NCI-H2107 treated with DMSO at 0.1 percent for 48 hours (cell line): ENCODE measurements at regions not wholly inside any gene's neighbourhood (a gene's known extent, or its start where the extent isn't known, plus 50 kb on each side); places are given as distances from the start of the nearest gene placed in this dataset.
"Not testable (repeated sequence)": the region's sequence is repeated elsewhere in the genome, so short reads cannot be mapped to it uniquely, and the experiment has no call there.

ENCODE experiments used
- DNase-seq: peaks from one replicate; lab custom pipeline; 2025; ENCODE audit not compliant: unreplicated experiment; lab: John Stamatoyannopoulos, UW

DNA sequence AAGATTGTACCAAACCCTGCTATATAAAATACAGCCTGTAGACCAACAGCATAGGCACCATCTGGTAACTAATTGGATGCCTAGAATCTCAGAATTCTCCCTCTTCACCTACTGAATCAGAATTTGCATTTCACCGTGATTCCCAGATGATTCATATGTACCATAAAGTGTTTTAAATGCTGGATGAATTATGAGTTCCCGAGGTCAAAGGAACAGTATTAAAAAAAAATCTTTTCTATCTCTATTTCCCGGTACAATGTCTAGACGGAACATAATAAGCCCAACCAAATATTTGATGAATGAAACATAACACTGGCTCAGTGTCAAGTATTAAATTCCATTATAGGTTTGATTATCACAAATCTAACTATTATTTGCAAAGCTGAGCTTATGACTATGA, 280.0 kb downstream of the ANKRD50 start:
- no peak for DNase-seq

DNA sequence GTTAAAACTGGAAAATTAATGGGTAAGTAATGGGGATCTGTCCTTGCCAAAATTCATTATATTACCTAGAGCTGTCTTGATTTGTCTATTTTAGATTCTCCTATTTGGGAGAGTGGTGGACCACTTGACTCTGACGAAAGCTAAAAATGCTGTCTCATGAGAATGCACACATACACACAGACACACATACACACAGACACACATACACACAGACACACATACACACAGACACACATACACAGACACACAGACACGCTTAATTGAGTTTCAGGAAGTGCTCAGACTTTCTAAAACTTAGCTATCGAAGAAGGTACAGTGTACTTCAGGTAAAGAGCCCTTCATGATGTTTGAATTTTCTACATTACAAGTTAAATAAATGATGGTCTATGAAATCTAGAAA, 279.5 kb downstream of the ANKRD50 start:
- no peak for DNase-seq

GRCh38 chr4:124433500-124433899, 279.0 kb downstream of the ANKRD50 start:
- DNase-seq = no peak

DNA sequence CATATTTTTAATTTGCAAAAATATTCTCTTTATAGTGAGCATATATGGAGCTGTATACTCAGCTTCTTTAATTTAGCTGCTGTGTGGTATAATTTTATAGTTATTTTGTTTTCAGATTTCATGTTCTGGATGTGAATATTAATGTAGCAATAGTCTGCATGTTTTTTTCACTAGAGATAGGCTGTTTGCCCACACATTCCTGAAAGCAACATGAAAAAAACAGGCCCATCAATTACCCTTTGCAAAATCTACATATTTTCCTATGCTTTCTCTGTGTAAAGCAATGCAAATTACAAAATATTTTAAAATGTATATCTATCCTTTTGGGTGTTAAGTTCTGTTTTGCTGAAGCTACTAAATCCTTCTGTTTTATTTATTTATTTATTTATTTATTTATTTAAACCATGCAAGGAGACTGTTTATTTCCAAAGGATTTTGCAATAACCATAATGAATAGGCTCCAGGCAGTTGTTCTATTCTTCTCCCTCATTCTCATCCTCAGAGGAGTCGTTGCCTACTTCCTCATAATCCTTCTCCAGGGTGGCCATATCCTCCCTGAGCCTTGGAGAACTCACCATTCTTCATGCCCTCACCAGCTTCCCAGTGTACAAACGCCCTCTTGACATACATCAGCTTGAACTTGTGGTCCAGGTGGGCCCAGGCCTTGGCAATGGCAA, 277.1 kb downstream of the ANKRD50 start:
- DNase-seq = no peak

GRCh38 chr4:124437853-124438495, 274.6 kb downstream of the ANKRD50 start:
- no peak for DNase-seq

GRCh38 chr4:124445071-124445470, 267.5 kb downstream of the ANKRD50 start:
- no peak for DNase-seq

- DNase-seq = no peak
Observed at GRCh38 chr4:124449881-124450280, 262.7 kb downstream of the ANKRD50 start.

- DNase-seq = no peak
Observed at GRCh38 chr4:124450851-124451250, 261.7 kb downstream of the ANKRD50 start.

GRCh38 chr4:124454772-124455270, 257.7 kb downstream of the ANKRD50 start:
- DNase-seq = no peak

GRCh38 chr4:124455671-124456070, 256.9 kb downstream of the ANKRD50 start:
- no peak for DNase-seq

DNA sequence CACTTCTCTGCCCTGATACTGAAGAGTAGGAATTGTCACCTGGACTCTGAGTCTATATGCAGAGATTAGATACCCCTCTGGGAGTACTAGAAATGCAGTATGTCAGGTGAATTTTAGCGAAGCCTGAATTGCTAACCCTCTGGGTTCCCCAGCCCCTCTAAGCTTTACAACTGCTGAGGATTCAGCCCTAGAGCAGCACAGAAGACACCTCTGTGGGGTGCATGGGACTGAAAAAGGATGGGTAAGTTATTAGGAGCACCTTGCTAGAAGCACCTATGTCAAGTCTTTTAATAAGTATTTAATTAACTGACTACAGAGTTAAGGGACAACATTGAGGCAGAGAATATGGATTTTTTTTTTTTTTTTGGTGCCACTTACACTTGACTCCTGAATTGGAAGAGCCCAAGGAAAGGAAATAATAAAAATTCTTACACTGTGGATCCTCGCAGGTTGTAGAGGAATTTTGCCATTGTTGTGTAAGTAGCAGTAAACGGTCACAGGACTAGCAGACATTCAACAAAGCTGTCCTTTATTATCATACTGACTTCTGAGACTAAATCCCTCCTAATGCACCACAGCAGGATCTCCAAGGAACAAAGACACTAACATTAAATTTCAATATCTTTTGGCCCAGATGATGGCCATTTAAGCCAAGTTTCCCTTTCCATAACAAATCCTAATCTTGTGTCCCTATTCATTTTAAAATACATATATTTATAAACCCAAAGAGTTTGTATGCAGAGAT, 253.2 kb downstream of the ANKRD50 start:
- no peak for DNase-seq

DNA sequence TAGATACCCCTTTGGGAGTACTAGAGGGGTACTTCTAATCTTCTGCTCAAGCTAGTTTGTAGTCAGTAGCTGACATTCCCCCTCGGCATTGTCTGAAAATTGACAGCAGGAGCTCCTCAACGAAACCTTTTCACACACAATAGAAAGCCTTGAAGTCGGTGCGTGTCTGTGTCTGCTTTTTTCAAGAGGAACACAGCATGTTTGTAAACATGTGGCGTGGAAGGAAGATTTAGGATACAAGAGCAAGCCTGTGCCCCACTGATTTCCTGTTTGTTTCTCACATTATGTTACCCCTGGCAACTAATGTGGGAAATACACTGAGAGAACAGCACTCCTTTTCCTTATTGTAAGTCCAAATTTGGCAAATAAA, 252.6 kb downstream of the ANKRD50 start:
- DNase-seq = no peak

GRCh38 chr4:124461592-124461991, 250.9 kb downstream of the ANKRD50 start:
- not testable (repeated sequence) for DNase-seq

DNA sequence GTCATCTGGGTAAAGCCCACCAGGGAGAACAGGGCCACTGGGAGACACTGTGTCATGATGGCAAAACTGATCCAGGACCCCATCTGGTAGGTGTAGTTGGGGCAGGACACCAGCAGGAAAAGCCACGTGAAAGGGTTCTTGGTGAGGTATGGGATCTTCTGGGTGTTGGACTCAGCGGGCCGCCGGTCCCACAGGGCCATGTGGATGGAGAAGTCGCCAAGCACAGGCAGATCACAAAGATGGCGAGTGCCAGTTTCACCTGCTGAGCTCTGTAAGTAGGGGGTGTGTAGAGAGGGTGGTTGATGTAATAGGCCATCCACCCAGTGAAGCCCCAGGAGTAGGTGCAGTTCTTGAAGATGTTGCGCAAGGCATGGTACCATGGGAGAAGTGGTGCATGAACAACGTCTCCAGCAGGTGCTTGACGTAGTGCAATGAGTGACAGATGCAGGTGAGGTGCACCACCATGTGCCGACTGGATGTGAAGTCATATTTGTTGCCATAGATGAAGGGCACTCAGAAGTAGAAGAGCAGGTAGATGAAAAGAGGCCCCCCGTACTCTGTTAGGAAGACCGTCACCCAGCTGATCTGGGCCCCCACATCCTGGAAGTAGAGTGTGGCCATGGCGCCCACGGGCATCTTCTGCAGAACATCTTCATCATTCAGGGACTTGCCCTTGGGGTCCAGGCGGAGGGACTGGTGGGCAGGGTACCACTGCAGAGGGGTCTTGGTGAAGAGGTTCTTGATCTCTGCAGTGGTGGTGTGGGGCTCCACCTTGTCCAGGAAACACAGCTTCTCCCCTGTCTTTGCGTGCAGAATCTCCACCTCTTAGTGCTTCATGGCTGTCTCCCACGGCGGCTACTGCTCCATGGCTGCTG, 249.3 kb downstream of the ANKRD50 start:
- no peak for DNase-seq

DNA sequence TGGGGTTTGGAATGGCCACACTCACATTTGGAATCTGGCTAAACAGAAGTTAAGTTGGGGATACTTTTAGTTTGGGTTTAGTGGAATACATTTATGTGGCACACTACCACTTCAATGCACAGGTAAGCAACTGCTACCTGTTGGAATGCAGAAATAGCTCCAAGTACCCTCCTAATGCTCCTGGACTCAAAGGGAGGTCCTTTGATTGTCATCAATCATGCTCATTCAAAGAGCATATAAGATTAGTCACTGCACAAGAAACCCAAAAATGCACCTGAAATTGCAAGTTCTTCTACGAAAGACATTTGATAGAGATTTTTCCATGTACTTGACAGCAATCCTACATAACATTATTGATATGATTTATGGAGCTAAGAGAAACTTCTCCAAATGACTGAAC, 247.7 kb downstream of the ANKRD50 start:
- DNase-seq = no peak

GRCh38 chr4:124468360-124468759, 244.2 kb downstream of the ANKRD50 start:
- no peak for DNase-seq

GRCh38 chr4:124469981-124470380, 242.6 kb downstream of the ANKRD50 start:
- no peak for DNase-seq

DNA sequence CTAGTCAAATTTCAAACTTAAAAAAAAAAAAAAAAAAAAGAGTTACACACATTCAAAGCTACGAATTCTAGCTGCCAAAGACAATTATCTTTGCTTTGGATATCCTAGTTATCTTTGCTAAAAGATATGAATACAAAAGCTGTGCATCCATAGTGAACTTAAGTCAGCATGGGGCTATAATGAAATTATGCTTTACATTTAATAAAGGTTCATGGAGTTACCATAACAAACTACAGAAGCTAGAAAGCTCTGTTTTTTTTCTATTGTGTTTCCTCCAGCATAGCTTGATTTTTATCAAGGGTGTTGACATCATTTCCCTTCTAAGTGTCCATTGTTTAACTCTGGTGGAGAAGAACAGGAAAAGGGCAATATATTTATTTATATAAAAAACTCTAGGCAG, 234.1 kb downstream of the ANKRD50 start:
- no peak for DNase-seq

DNA sequence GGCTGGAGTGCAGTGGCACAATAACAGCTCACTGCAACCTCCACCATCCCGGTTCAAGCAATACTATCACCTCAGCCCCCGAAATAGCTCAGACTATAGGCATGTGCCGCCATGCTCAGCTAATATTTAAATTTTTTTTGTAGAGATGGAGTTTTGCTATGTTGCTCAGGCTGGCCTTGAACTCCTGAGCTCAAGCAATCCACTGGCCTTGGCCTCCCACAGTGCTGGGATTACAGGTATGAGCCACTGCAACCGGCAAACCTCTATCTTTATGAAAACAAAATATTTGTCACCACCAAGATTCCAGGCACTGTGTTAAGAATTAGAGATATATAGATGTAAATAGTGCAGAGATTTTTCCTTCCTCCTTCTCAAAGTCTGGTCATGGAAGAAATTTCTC, 232.5 kb downstream of the ANKRD50 start:
- DNase-seq = no peak

DNA sequence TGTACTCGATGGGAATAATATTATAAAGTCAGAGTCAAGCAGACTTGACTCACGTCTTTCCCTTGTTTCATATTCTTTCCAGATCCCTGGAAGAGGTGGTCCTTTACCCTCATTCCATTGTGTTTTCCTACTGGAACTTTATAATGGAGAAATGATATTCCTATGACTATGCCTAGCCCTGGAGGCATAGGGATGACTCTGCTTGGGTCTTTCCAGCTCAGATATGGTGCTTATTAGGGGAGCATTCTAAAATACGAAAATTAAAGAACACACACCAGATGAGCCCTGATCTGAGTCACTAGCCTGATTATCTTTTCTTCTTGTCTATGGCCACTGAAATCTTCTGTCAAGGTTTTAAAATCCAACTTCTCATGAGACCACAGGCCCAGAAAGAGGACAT, 231.4 kb downstream of the ANKRD50 start:
- DNase-seq = no peak
